ENCODE measurements at regions not wholly inside any gene's neighbourhood (a gene's known extent, or its start where the extent isn't known, plus 50 kb on each side); places are given as distances from the start of the nearest gene placed in this dataset.

GRCh38 chr2:162972383-162972782, 133.8 kb upstream of the KCNH7 start:
- no peak for TF ChIP-seq CTCF (IDR thresholded peaks at IDR 0.05)

DNA sequence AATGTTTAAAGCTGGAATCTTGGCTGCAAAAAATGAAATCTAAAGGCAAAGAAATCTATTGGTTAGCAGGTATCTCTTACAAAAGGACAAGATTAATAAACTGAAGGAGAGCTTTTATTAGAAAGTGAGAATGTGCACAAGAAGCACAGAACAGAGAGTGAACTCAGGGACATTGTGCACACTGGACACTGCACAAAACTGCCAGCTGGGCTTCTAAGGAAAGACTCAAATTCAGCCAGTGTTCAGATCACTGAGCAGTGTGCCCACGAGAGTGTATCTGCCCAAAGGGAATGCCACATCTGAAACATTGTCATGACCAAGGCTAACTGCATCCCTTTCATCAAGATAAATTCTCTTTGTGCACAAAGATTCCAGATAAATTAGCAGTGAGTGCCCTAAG, 129.7 kb upstream of the KCNH7 start:
- TF ChIP-seq CTCF (IDR thresholded peaks at IDR 0.05) = no peak

DNA sequence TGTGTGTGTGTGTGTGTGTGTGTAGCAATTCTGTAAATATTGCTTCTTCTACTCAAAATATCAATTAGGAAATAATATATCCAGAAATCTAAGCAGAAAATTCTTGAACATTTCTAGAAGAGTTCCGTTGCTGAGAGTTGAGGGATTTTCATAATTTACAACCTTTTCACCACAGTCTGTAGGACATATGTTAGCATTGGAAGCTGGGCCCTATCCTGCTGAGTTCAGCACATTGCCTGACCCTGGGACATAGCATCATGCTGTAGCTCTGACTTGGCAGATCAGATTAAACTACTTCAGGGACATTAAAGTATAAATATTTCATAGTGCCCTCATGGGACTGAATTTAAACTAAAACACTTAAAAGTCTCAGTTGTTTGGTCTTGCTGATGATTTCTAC, 129.2 kb upstream of the KCNH7 start:
- no peak for TF ChIP-seq CTCF (IDR thresholded peaks at IDR 0.05)

DNA sequence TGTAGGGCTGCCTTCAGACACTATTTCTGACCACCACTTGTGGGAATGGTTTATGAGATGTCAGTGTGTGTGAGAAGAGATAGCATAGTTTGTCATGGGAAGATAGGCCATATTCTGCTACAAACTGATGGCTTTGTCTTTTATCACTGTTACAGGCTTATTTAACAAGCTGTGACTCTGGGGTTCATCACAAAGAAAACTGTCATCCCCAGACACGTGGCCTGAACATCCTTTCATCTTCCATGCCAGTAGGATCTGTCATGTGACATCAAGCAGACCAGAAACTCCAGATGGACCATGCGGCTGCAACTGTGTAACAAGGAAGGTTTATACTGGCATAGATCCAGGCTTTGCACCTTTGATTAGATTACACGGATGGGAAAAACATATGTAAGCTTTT, 128.6 kb upstream of the KCNH7 start:
- no peak for TF ChIP-seq CTCF (IDR thresholded peaks at IDR 0.05)

- no peak for TF ChIP-seq CTCF (IDR thresholded peaks at IDR 0.05)
These were observed 126.6 kb upstream of the KCNH7 start for GRCh38 chr2:162965191-162965590.

DNA sequence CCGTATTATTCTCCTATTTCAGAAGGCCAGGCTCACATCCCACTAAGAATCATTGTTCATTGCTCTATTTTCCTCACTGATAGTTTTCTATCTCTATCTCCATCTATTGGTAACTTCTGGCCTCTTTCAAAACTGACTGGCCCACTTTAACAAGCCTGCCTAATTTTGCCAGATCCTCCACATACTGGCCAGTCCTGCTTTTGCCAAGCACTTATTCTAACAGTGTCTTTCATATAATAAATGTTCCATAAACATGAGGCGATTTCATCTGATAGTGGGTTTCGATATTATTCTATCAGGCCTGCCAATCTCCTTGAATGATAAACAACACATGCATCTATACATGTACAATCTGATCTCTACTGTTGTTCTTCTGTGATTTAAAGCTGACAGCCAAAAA, 125.9 kb upstream of the KCNH7 start:
- no peak for TF ChIP-seq CTCF (IDR thresholded peaks at IDR 0.05)

DNA sequence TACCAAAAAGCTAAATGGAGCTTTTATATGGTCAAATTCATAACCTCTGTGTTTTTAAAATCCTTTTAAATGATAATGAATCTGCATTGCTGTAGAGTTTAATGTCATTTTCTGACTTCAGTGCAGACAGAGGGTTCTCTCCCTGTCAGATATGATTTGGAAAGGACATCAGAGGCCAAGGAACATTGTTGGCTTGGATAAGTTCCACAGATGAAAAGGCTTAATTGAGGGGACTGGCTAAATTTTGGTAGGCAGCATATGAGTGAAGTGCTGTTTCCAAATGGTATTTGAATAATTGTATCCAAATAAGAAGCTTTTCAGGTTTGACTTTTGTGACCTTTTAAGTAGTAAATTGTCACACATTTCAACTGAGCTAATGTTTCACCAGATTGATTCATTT, 124.6 kb upstream of the KCNH7 start:
- TF ChIP-seq CTCF (IDR thresholded peaks at IDR 0.05) = no peak

GRCh38 chr2:162945785-162946184, 107.2 kb upstream of the KCNH7 start:
- TF ChIP-seq CTCF (IDR thresholded peaks at IDR 0.05) = no peak
